ES-I3 (cell line): ENCODE measurements at regions not wholly inside any gene's neighbourhood (a gene's known extent, or its start where the extent isn't known, plus 50 kb on each side); places are given as distances from the start of the nearest gene placed in this dataset.

Experiments used
- H3K36me3 ChIP-seq: 2 replicates; pipeline ENCODE4 v1.6.1; 2013; ENCODE audit warnings: mild to moderate bottlenecking, low read length, control low read depth, moderate library complexity; ENCODE audit not compliant: insufficient read depth
- H3K4me1 ChIP-seq: 2 replicates; pipeline ENCODE4 v1.6.1; 2013; ENCODE audit warnings: mild to moderate bottlenecking, control low read depth, low read length; ENCODE audit not compliant: insufficient read depth
- H3K9ac ChIP-seq: 2 replicates; pipeline ENCODE4 v1.6.1; 2013; ENCODE audit warnings: low read depth, mild to moderate bottlenecking, low read length, moderate library complexity
- H3K9me3 ChIP-seq: 2 replicates; pipeline ENCODE4 v1.6.1; 2013; ENCODE audit warnings: mild to moderate bottlenecking, low read length, moderate library complexity; ENCODE audit not compliant: control insufficient read depth, insufficient read depth

- Histone ChIP-seq H3K36me3 (no peaks in the 10 kb centered on the region), H3K4me1 (no peaks in the 10 kb centered on the region), H3K9ac (no peak overlapping the region), H3K9me3 (0 out of 2 replicates have a peak, but pooled peaks cover 3% of the 10 kb centered on the region)
These were observed 236.1 kb upstream of the LDB2 start for GRCh38 chr4:17134565-17134964.

- no peak overlapping the region for H3K9ac ChIP-seq
- H3K9me3 ChIP-seq: no peaks in the 10 kb centered on the region
- H3K4me1 ChIP-seq: no peaks in the 10 kb centered on the region
- no peaks in the 10 kb centered on the region for H3K36me3 ChIP-seq
These were observed 235.7 kb upstream of the LDB2 start for GRCh38 chr4:17134100-17134499.

GRCh38 chr4:17132226-17132625 lies 233.8 kb upstream of the LDB2 start:
- H3K9me3 ChIP-seq: no peaks in the 10 kb centered on the region
- H3K9ac ChIP-seq: no peak overlapping the region
- H3K36me3 ChIP-seq: no peaks in the 10 kb centered on the region
- H3K4me1 ChIP-seq: no peaks in the 10 kb centered on the region

GRCh38 chr4:17128268-17128667 lies 229.8 kb upstream of the LDB2 start:
- Histone ChIP-seq H3K9ac (no peak overlapping the region), H3K36me3 (no peaks in the 10 kb centered on the region)

GRCh38 chr4:17126321-17126966 lies 228.0 kb upstream of the LDB2 start:
- no peaks in the 10 kb centered on the region for H3K36me3 ChIP-seq
- H3K9ac ChIP-seq: no peak overlapping the region
- H3K4me1 ChIP-seq: no peaks in the 10 kb centered on the region
- no peaks in the 10 kb centered on the region for H3K9me3 ChIP-seq

More at GRCh38 chr4:17128268-17128667, 229.8 kb upstream of the LDB2 start:
- Histone ChIP-seq H3K9me3 (no peaks in the 10 kb centered on the region), H3K4me1 (no peaks in the 10 kb centered on the region)

- Histone ChIP-seq H3K36me3 (no peaks in the 10 kb centered on the region), H3K9ac (no peak overlapping the region), H3K9me3 (0 out of 2 replicates have a peak, but pooled peaks cover 3% of the 10 kb centered on the region), H3K4me1 (no peaks in the 10 kb centered on the region)
These were observed 226.3 kb upstream of the LDB2 start for GRCh38 chr4:17124767-17125166.

- Histone ChIP-seq H3K36me3 (no peaks in the 10 kb centered on the region), H3K9me3 (0 out of 2 replicates have a peak, but pooled peaks cover 3% of the 10 kb centered on the region), H3K4me1 (peaks cover 2% of the 10 kb centered on the region; the same call in 1 of the 2 replicates), H3K9ac (no peak overlapping the region)
These were observed 222.3 kb upstream of the LDB2 start for GRCh38 chr4:17120761-17121160.

- no peak overlapping the region for H3K9ac ChIP-seq
- peaks cover 5% of the 10 kb centered on the region; the same call in 1 of the 2 replicates for H3K4me1 ChIP-seq
- no peaks in the 10 kb centered on the region for H3K36me3 ChIP-seq
- 0 out of 2 replicates have a peak, but pooled peaks cover 3% of the 10 kb centered on the region for H3K9me3 ChIP-seq
These were observed 219.3 kb upstream of the LDB2 start for GRCh38 chr4:17117746-17118145.

- Histone ChIP-seq H3K9me3 (no peaks in the 10 kb centered on the region), H3K4me1 (peaks cover 5% of the 10 kb centered on the region; the same call in 1 of the 2 replicates), H3K36me3 (no peaks in the 10 kb centered on the region), H3K9ac (no peak overlapping the region)
These were observed 217.1 kb upstream of the LDB2 start for GRCh38 chr4:17115583-17115982.

GRCh38 chr4:17112292-17112659 lies 213.8 kb upstream of the LDB2 start:
- H3K9me3 ChIP-seq: no peaks in the 10 kb centered on the region
- H3K36me3 ChIP-seq: no peaks in the 10 kb centered on the region
- H3K9ac ChIP-seq: no peak overlapping the region
- peaks cover 5% of the 10 kb centered on the region; the same call in 1 of the 2 replicates for H3K4me1 ChIP-seq

GRCh38 chr4:17109126-17109525 lies 210.7 kb upstream of the LDB2 start:
- Histone ChIP-seq H3K9me3 (no peaks in the 10 kb centered on the region), H3K36me3 (no peaks in the 10 kb centered on the region; the same call in 1 of the 2 replicates), H3K4me1 (no peaks in the 10 kb centered on the region), H3K9ac (no peak overlapping the region)

GRCh38 chr4:17103231-17103630 lies 204.8 kb upstream of the LDB2 start:
- H3K36me3 ChIP-seq: no peaks in the 10 kb centered on the region; the same call in 1 of the 2 replicates
- H3K4me1 ChIP-seq: no peaks in the 10 kb centered on the region
- H3K9ac ChIP-seq: no peak overlapping the region
- H3K9me3 ChIP-seq: no peaks in the 10 kb centered on the region

GRCh38 chr4:17098996-17099395 lies 200.6 kb upstream of the LDB2 start:
- Histone ChIP-seq H3K9me3 (no peaks in the 10 kb centered on the region), H3K36me3 (no peaks in the 10 kb centered on the region; the same call in 1 of the 2 replicates), H3K9ac (no peak overlapping the region), H3K4me1 (no peaks in the 10 kb centered on the region; the same call in 1 of the 2 replicates)

- Histone ChIP-seq H3K9me3 (no peaks in the 10 kb centered on the region), H3K36me3 (no peaks in the 10 kb centered on the region; the same call in 1 of the 2 replicates), H3K9ac (no peak overlapping the region), H3K4me1 (no peaks in the 10 kb centered on the region; the same call in 1 of the 2 replicates)
These were observed 200.0 kb upstream of the LDB2 start for GRCh38 chr4:17098401-17098800.

- no peaks in the 10 kb centered on the region for H3K9me3 ChIP-seq
- no peaks in the 10 kb centered on the region; the same call in 1 of the 2 replicates for H3K4me1 ChIP-seq
- H3K9ac ChIP-seq: no peak overlapping the region
- no peaks in the 10 kb centered on the region; the same call in 1 of the 2 replicates for H3K36me3 ChIP-seq
These were observed 198.9 kb upstream of the LDB2 start for GRCh38 chr4:17097362-17097761.
